OCI-LY3 (cell line): ENCODE measurements at regions not wholly inside any gene's neighbourhood (a gene's known extent, or its start where the extent isn't known, plus 50 kb on each side); places are given as distances from the start of the nearest gene placed in this dataset.

Experiments used
- H2AFZ ChIP-seq: fragments of 200-600, 300-600 bp; shearing (Covaris generic); 2 replicates; pipeline ENCODE4 v1.6.0; 2014; ENCODE audit warnings: antibody characterized with exemption, low read depth, low read length
- H3K27ac ChIP-seq: fragments of 200-600, 300-600 bp; sonication (generic); 2 replicates; pipeline ENCODE4 v1.5.1; 2014; ENCODE audit warnings: mild to moderate bottlenecking, low read length, moderate library complexity, mixed read lengths
- H3K27me3 ChIP-seq: fragments of 200-600, 300-600 bp; sonication (generic); 2 replicates; pipeline ENCODE4 v1.6.1; 2014; ENCODE audit warnings: low read depth, low read length, mixed read lengths
- H3K36me3 ChIP-seq: fragments of 200-600, 300-600 bp; sonication (generic); replicated peaks from 2 replicates; pipeline ENCODE3; 2014; ENCODE audit warnings: low read depth, low read length, mixed read lengths
- H3K4me1 ChIP-seq: fragments of 300-600, 200-600 bp; sonication (generic); 2 replicates; pipeline ENCODE4 v1.6.1; 2014; ENCODE audit warnings: low read length, mixed read lengths
- H3K4me2 ChIP-seq: fragments of 200-600, 300-600 bp; sonication (generic); 2 replicates; pipeline ENCODE4 v1.6.1; 2014; ENCODE audit warnings: low read length, mixed read lengths
- H3K4me3 ChIP-seq: fragments of 300-600, 200-600 bp; sonication (generic); 2 replicates; pipeline ENCODE4 v1.5.1; 2014; ENCODE audit warnings: antibody characterized with exemption, mild to moderate bottlenecking, low read length, moderate library complexity
- H3K79me2 ChIP-seq: fragments of 300-600, 200-600 bp; shearing (Covaris generic); 2 replicates; pipeline ENCODE4 v1.6.1; 2014; ENCODE audit warnings: mild to moderate bottlenecking, low read length, mixed read lengths
- H3K9ac ChIP-seq: fragments of 300-600, 200-600 bp; shearing (Covaris generic); 2 replicates; pipeline ENCODE4 v1.6.0; 2014; ENCODE audit warnings: mild to moderate bottlenecking, low read length, moderate library complexity
- H3K9me3 ChIP-seq: fragments of 200-600, 300-600 bp; shearing (Covaris generic); 2 replicates; pipeline ENCODE4 v1.6.1; 2014; ENCODE audit warnings: low read length, mixed read lengths; ENCODE audit not compliant: insufficient read depth
- H4K20me1 ChIP-seq: fragments of 200-600, 300-600 bp; sonication (generic); 2 replicates; pipeline ENCODE4 v1.6.1; 2016; ENCODE audit warnings: low read length, mixed read lengths; ENCODE audit not compliant: insufficient read depth
- EZH2phosphoT487 ChIP-seq: fragments of 200-600 bp; shearing (Covaris generic); IDR thresholded peaks from 2 replicates; pipeline ENCODE4 v1.6.1; 2018; ENCODE audit warnings: antibody characterized with exemption, mixed run types, low read depth
- TF ChIP-seq, protein P1 (sequence below): fragments of 200-600, 300-600 bp; sonication (generic); IDR thresholded peaks from 2 replicates; pipeline ENCODE4 v1.5.1; 2014; ENCODE audit warnings: antibody characterized with exemption, low read length, low read depth

DNA sequence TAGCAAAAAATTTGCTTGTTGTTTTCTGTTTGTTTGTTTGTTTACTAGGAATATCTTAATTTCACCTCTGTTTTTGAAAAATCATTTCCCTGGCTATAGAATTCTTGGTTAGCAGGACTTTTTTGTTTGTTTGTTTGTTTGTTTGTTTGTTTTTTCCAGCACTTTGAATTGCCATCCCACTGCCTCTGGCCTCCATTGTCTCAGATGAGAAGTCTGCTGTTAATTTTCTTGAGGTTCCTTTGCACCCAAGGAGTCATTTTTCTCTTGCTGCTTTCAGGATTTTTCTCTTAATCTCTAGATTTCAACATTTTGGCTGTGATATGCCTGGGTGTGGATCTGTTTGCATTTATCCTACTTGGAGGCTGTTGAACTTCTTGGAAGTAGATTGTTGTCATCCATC lies 105.7 kb downstream of the FOXL3 start:
- Histone ChIP-seq H3K9ac (no peak overlapping the region), H3K27me3 (no peaks in the 10 kb centered on the region), H2AFZ (no peak overlapping the region), H3K9me3 (no peaks in the 10 kb centered on the region), H3K79me2 (no peaks in the 10 kb centered on the region), H4K20me1 (no peaks in the 10 kb centered on the region), H3K36me3 (no peaks in the 10 kb centered on the region), H3K4me2 (no peak overlapping the region), H3K4me1 (no peaks in the 10 kb centered on the region), H3K27ac (no peak overlapping the region), H3K4me3 (no peak overlapping the region)
- no peak for TF ChIP-seq EZH2phosphoT487
- TF ChIP-seq, protein P1, sequence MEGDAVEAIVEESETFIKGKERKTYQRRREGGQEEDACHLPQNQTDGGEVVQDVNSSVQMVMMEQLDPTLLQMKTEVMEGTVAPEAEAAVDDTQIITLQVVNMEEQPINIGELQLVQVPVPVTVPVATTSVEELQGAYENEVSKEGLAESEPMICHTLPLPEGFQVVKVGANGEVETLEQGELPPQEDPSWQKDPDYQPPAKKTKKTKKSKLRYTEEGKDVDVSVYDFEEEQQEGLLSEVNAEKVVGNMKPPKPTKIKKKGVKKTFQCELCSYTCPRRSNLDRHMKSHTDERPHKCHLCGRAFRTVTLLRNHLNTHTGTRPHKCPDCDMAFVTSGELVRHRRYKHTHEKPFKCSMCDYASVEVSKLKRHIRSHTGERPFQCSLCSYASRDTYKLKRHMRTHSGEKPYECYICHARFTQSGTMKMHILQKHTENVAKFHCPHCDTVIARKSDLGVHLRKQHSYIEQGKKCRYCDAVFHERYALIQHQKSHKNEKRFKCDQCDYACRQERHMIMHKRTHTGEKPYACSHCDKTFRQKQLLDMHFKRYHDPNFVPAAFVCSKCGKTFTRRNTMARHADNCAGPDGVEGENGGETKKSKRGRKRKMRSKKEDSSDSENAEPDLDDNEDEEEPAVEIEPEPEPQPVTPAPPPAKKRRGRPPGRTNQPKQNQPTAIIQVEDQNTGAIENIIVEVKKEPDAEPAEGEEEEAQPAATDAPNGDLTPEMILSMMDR = no peak

DNA sequence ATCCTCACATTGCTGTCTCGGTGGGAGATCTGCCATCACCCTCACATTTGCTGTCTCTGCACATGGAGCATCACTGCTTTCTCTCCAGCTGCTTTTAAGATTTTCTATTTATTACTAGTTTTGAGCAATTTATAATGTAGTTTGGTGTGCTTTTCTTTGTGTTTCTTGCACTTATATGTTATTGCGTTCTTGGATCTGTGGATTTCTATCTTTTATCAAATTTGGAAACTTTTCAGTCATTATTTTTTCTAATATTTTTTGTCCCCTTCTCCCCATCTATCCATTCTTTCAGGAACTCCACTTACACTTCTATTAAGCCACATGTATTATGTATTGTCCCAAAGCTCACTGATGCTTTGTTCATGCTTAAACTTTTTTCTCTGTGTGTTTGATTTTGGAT lies 108.9 kb downstream of the FOXL3 start:
- no peak overlapping the region for H3K27ac ChIP-seq
- H3K27me3 ChIP-seq = no peaks in the 10 kb centered on the region
- H3K4me3 ChIP-seq = no peak overlapping the region
- H4K20me1 ChIP-seq = no peaks in the 10 kb centered on the region
- H3K79me2 ChIP-seq = no peaks in the 10 kb centered on the region
- no peaks in the 10 kb centered on the region for H3K4me1 ChIP-seq
- H3K36me3 ChIP-seq = no peaks in the 10 kb centered on the region
- H2AFZ ChIP-seq = no peak overlapping the region
- no peak overlapping the region for H3K4me2 ChIP-seq
- TF ChIP-seq EZH2phosphoT487 = no peak
- TF ChIP-seq, protein P1 = no peak
- no peaks in the 10 kb centered on the region for H3K9me3 ChIP-seq
- no peak overlapping the region for H3K9ac ChIP-seq

DNA sequence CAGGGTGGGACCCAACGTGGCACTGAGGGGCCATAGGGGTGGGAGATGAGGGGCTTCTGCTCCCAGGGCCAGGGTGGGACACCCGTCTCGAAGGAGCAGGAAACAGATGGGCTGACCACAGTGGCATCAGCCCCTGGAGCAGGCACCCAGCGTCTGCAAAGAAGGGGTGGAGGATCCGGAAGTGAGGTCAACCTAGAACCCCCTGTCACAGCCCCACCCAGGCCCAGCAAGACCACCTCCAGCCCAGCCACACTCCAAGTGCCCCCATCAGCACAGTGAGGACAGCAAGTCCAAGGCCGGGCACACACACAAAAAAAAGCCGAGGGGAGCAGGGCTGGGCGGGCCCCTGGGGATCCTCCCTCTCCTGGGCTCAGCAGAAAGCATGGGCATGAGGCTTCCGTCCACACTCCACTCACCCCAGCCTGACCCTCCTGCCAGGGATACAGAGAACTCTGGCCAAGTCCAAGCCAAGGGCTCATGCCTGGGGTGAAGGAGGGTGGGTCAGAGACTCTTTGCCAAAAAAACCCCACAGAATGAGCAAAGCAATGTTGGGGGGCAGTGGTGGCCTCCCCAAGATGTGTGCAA lies 111.0 kb downstream of the FOXL3 start:
- no peaks in the 10 kb centered on the region for H3K36me3 ChIP-seq
- no peaks in the 10 kb centered on the region for H4K20me1 ChIP-seq
- no peaks in the 10 kb centered on the region for H3K27me3 ChIP-seq
- TF ChIP-seq, protein P1 = no peak
- no peak for TF ChIP-seq EZH2phosphoT487
- H3K4me1 ChIP-seq = no peaks in the 10 kb centered on the region
- no peak overlapping the region for H2AFZ ChIP-seq
- no peaks in the 10 kb centered on the region for H3K79me2 ChIP-seq
- H3K4me3 ChIP-seq = no peak overlapping the region
- H3K9me3 ChIP-seq = no peaks in the 10 kb centered on the region
- no peak overlapping the region for H3K9ac ChIP-seq
- no peak overlapping the region for H3K27ac ChIP-seq
- no peak overlapping the region for H3K4me2 ChIP-seq

DNA sequence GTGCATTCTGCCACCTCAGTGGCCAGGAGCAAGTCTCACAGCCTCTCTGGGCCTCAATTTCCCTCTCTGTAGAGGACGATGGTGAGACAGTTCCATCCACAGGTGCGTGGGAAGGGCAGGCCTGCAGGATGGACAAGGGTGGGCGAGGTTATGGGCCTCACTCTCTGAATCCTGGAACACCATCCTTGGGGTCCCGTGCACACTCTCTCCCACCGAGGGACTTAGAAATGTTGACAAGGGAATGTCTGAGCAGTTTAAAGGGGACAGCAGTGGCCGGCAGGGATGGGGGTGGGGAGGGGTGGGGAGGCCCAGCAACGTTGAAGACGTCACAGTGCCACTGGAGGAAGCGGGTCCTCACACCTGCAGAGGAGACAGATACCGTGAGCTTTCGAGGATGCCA lies 111.5 kb downstream of the FOXL3 start:
- no peak overlapping the region for H3K27ac ChIP-seq
- TF ChIP-seq, protein P1 = no peak
- TF ChIP-seq EZH2phosphoT487 = no peak
- H3K27me3 ChIP-seq = no peaks in the 10 kb centered on the region
- no peaks in the 10 kb centered on the region for H3K4me1 ChIP-seq
- H3K9me3 ChIP-seq = no peaks in the 10 kb centered on the region
- H4K20me1 ChIP-seq = no peaks in the 10 kb centered on the region
- no peak overlapping the region for H3K9ac ChIP-seq
- no peak overlapping the region for H2AFZ ChIP-seq
- no peaks in the 10 kb centered on the region for H3K36me3 ChIP-seq
- no peak overlapping the region for H3K4me2 ChIP-seq
- H3K79me2 ChIP-seq = no peaks in the 10 kb centered on the region
- no peak overlapping the region for H3K4me3 ChIP-seq
